Osteoblast (primary cell): ENCODE measurements at regions not wholly inside any gene's neighbourhood (a gene's known extent, or its start where the extent isn't known, plus 50 kb on each side); places are given as distances from the start of the nearest gene placed in this dataset.

Experiments
- DNase-seq: peaks from one replicate; pipeline ENCODE4 v3.0.0; 2011; ENCODE audit warnings: low spot score, mixed read lengths; ENCODE audit not compliant: insufficient read length; ENCODE audit errors: missing footprints
- H2AFZ ChIP-seq: 2 replicates; pipeline ENCODE4 v1.6.0; 2011; ENCODE audit warnings: mild to moderate bottlenecking, low read length
- H3K27ac ChIP-seq: 2 replicates; pipeline ENCODE4 v1.5.1; 2011; ENCODE audit warnings: mild to moderate bottlenecking, low read depth, low read length, moderate library complexity
- H3K27me3 ChIP-seq: 2 replicates; pipeline ENCODE4 v1.6.0; 2012; ENCODE audit warnings: mild to moderate bottlenecking, control low read depth, inconsistent platforms, low read length, moderate library complexity; ENCODE audit not compliant: insufficient read depth
- H3K36me3 ChIP-seq: 2 replicates; pipeline ENCODE4 v1.5.1; 2011; ENCODE audit warnings: mild to moderate bottlenecking, low read length, control low read depth, moderate library complexity; ENCODE audit not compliant: insufficient read depth
- H3K4me1 ChIP-seq: 2 replicates; pipeline ENCODE4 v1.5.1; 2011; ENCODE audit warnings: mild to moderate bottlenecking, low read length, control low read depth, moderate library complexity; ENCODE audit not compliant: insufficient read depth
- H3K4me2 ChIP-seq: 2 replicates; pipeline ENCODE4 v1.6.0; 2011; ENCODE audit warnings: mild to moderate bottlenecking, low read length; ENCODE audit not compliant: insufficient read depth
- H3K4me3 ChIP-seq: fragments of 200-600 bp; sonication (generic); 3 replicates; pipeline ENCODE4 v1.5.1; 2012; ENCODE audit warnings: mild to moderate bottlenecking, low read length, inconsistent platforms; ENCODE audit not compliant: insufficient read depth
- H3K79me2 ChIP-seq: 2 replicates; pipeline ENCODE4 v1.6.0; 2012; ENCODE audit warnings: mild to moderate bottlenecking, low read length, control low read depth, inconsistent platforms; ENCODE audit not compliant: insufficient read depth
- H3K9me3 ChIP-seq: 2 replicates; pipeline ENCODE4 v1.5.1; 2011; ENCODE audit warnings: low read depth, low read length, control low read depth
- H4K20me1 ChIP-seq: 2 replicates; pipeline ENCODE4 v1.6.0; 2012; ENCODE audit warnings: mild to moderate bottlenecking, low read length, control low read depth; ENCODE audit not compliant: insufficient read depth
- CTCF ChIP-seq: IDR thresholded peaks from 2 replicates; pipeline ENCODE4 v1.5.1; 2011; ENCODE audit warnings: mild to moderate bottlenecking, low read depth, low read length, moderate library complexity; ENCODE audit errors: extremely low read depth

- Histone ChIP-seq H4K20me1 (no peaks in the 10 kb centered on the region), H3K79me2 (no peaks in the 10 kb centered on the region), H3K36me3 (no peaks in the 10 kb centered on the region), H3K4me1 (no peaks in the 10 kb centered on the region), H3K9me3 (no peaks in the 10 kb centered on the region), H3K27ac (no peak overlapping the region), H3K27me3 (no peaks in the 10 kb centered on the region), H3K4me2 (no peak overlapping the region), H3K4me3 (no peak overlapping the region), H2AFZ (no peak overlapping the region)
- no peak for DNase-seq
- TF ChIP-seq CTCF, result no peak
Measured at GRCh38 chr5:12193536-12193935, 289.3 kb upstream of the CTNND2 start.

GRCh38 chr5:12183003-12183402, 278.8 kb upstream of the CTNND2 start:
- TF ChIP-seq CTCF, result no peak
- no peaks in the 10 kb centered on the region for H3K79me2 ChIP-seq
- no peak overlapping the region for H3K4me2 ChIP-seq

GRCh38 chr5:12177851-12178250, 273.6 kb upstream of the CTNND2 start:
- Histone ChIP-seq H2AFZ (no peak overlapping the region), H3K36me3 (no peaks in the 10 kb centered on the region), H3K27me3 (no peaks in the 10 kb centered on the region), H4K20me1 (no peaks in the 10 kb centered on the region), H3K4me3 (no peak overlapping the region), H3K9me3 (no peaks in the 10 kb centered on the region), H3K4me2 (no peak overlapping the region), H3K27ac (no peak overlapping the region), H3K4me1 (no peaks in the 10 kb centered on the region), H3K79me2 (no peaks in the 10 kb centered on the region)
- no peak for DNase-seq
- no peak for TF ChIP-seq CTCF

More at GRCh38 chr5:12183003-12183402, 278.8 kb upstream of the CTNND2 start:
- Histone ChIP-seq H3K27ac (no peak overlapping the region), H2AFZ (no peak overlapping the region), H3K9me3 (no peaks in the 10 kb centered on the region), H3K27me3 (no peaks in the 10 kb centered on the region), H4K20me1 (no peaks in the 10 kb centered on the region), H3K4me1 (no peaks in the 10 kb centered on the region), H3K36me3 (no peaks in the 10 kb centered on the region), H3K4me3 (no peak overlapping the region)
- DNase-seq, result no peak

- H3K4me2 ChIP-seq, result no peak overlapping the region
- H3K36me3 ChIP-seq, result no peaks in the 10 kb centered on the region
- no peaks in the 10 kb centered on the region for H3K9me3 ChIP-seq
- no peak overlapping the region for H2AFZ ChIP-seq
- no peaks in the 10 kb centered on the region for H4K20me1 ChIP-seq
- H3K4me3 ChIP-seq, result no peak overlapping the region
- no peak for DNase-seq
- H3K79me2 ChIP-seq, result no peaks in the 10 kb centered on the region
- TF ChIP-seq CTCF, result no peak
- H3K4me1 ChIP-seq, result no peaks in the 10 kb centered on the region
- H3K27me3 ChIP-seq, result no peaks in the 10 kb centered on the region
- H3K27ac ChIP-seq, result no peak overlapping the region
Measured at GRCh38 chr5:12177225-12177624, 273.0 kb upstream of the CTNND2 start.
